ENCODE measurements at regions not wholly inside any gene's neighbourhood (a gene's known extent, or its start where the extent isn't known, plus 50 kb on each side); places are given as distances from the start of the nearest gene placed in this dataset.

DNA sequence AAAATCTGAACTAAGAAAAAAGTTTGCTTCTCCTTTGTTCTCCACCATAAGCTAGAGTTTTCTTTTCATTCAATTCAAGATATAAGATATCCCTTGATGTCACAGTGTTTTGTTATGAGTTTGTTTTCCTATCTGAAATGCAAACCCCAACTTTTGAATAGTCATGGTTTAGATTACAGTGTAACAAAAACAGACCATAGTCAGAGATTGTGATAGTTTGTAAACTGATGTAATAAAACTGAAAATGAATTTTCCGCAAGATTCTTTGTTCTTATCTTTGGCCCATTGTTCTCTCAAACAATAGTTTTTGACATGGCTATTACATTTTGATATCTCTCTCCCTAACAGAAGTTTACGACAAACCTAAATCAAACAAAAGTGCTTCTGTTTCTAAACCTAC, 121.7 kb upstream of the GADL1 start:
- no peaks in the 10 kb centered on the region for H4K20me1 ChIP-seq (replicated peaks; ENCODE audit: insufficient read depth)

More for the DNA sequence above, 121.7 kb upstream of the GADL1 start:
- H3K27me3 ChIP-seq (ENCODE audit: insufficient read depth), result peaks cover 3% of the 10 kb centered on the region; the same call in 1 of the 2 replicates
- H3K4me1 ChIP-seq (ENCODE audit: insufficient read depth), result no peaks in the 10 kb centered on the region; the same call in 1 of the 2 replicates
- H3K4me3 Mint-ChIP-seq, result no peak overlapping the region
- DNase-seq (ENCODE audit: low spot score), result no peak
- no peak overlapping the region for H3K4me2 ChIP-seq
- no peak for ATAC-seq
- no peaks in the 10 kb centered on the region; the same call in 2 of the 3 replicates for H3K9me3 Mint-ChIP-seq
- no peaks in the 10 kb centered on the region for H3F3A ChIP-seq (replicated peaks; ENCODE audit: low read depth)
- H3K36me3 ChIP-seq (ENCODE audit: insufficient read depth), result no peaks in the 10 kb centered on the region
- no peaks in the 10 kb centered on the region for H3K79me2 ChIP-seq (replicated peaks; ENCODE audit: insufficient read depth)
- H3K27ac ChIP-seq (ENCODE audit: low read depth), result no peak overlapping the region
- H3K4me1 Mint-ChIP-seq, result no peaks in the 10 kb centered on the region
- no peaks in the 10 kb centered on the region for H3K36me3 Mint-ChIP-seq (ENCODE audit: low read depth)
- H3K27me3 Mint-ChIP-seq (ENCODE audit: insufficient read depth, low read depth, poor library complexity), result peaks cover 5% of the 10 kb centered on the region
- no peak overlapping the region for H3K27ac Mint-ChIP-seq
- peaks cover 6% of the 10 kb centered on the region; the same call in 1 of the 2 replicates for H3K9me2 ChIP-seq (ENCODE audit: insufficient read depth)
- TF ChIP-seq EZH2 (IDR thresholded peaks at IDR 0.05; ENCODE audit: low read depth, unreplicated experiment) (no peak), ZNF114 (CRISPR knock-in tag; IDR thresholded peaks at IDR 0.05) (no peak), JUNB (IDR thresholded peaks at IDR 0.05; ENCODE audit: unreplicated experiment) (no peak), STAT1 (IDR thresholded peaks at IDR 0.05; ENCODE audit: unreplicated experiment) (no peak), CREB1 (CRISPR knock-in tag; IDR thresholded peaks at IDR 0.05; ENCODE audit: low read depth) (no peak), POLR2AphosphoS5 (IDR thresholded peaks at IDR 0.05; ENCODE audit: low read depth) (no peak), ZNF331 (CRISPR knock-in tag; IDR thresholded peaks at IDR 0.05; ENCODE audit: low read depth) (no peak), EZH2phosphoT487 (IDR thresholded peaks at IDR 0.05; ENCODE audit: unreplicated experiment) (no peak), NANOG (IDR thresholded peaks at IDR 0.05; ENCODE audit: borderline replicate concordance) (no peak)
- TF ChIP-seq, protein P1, sequence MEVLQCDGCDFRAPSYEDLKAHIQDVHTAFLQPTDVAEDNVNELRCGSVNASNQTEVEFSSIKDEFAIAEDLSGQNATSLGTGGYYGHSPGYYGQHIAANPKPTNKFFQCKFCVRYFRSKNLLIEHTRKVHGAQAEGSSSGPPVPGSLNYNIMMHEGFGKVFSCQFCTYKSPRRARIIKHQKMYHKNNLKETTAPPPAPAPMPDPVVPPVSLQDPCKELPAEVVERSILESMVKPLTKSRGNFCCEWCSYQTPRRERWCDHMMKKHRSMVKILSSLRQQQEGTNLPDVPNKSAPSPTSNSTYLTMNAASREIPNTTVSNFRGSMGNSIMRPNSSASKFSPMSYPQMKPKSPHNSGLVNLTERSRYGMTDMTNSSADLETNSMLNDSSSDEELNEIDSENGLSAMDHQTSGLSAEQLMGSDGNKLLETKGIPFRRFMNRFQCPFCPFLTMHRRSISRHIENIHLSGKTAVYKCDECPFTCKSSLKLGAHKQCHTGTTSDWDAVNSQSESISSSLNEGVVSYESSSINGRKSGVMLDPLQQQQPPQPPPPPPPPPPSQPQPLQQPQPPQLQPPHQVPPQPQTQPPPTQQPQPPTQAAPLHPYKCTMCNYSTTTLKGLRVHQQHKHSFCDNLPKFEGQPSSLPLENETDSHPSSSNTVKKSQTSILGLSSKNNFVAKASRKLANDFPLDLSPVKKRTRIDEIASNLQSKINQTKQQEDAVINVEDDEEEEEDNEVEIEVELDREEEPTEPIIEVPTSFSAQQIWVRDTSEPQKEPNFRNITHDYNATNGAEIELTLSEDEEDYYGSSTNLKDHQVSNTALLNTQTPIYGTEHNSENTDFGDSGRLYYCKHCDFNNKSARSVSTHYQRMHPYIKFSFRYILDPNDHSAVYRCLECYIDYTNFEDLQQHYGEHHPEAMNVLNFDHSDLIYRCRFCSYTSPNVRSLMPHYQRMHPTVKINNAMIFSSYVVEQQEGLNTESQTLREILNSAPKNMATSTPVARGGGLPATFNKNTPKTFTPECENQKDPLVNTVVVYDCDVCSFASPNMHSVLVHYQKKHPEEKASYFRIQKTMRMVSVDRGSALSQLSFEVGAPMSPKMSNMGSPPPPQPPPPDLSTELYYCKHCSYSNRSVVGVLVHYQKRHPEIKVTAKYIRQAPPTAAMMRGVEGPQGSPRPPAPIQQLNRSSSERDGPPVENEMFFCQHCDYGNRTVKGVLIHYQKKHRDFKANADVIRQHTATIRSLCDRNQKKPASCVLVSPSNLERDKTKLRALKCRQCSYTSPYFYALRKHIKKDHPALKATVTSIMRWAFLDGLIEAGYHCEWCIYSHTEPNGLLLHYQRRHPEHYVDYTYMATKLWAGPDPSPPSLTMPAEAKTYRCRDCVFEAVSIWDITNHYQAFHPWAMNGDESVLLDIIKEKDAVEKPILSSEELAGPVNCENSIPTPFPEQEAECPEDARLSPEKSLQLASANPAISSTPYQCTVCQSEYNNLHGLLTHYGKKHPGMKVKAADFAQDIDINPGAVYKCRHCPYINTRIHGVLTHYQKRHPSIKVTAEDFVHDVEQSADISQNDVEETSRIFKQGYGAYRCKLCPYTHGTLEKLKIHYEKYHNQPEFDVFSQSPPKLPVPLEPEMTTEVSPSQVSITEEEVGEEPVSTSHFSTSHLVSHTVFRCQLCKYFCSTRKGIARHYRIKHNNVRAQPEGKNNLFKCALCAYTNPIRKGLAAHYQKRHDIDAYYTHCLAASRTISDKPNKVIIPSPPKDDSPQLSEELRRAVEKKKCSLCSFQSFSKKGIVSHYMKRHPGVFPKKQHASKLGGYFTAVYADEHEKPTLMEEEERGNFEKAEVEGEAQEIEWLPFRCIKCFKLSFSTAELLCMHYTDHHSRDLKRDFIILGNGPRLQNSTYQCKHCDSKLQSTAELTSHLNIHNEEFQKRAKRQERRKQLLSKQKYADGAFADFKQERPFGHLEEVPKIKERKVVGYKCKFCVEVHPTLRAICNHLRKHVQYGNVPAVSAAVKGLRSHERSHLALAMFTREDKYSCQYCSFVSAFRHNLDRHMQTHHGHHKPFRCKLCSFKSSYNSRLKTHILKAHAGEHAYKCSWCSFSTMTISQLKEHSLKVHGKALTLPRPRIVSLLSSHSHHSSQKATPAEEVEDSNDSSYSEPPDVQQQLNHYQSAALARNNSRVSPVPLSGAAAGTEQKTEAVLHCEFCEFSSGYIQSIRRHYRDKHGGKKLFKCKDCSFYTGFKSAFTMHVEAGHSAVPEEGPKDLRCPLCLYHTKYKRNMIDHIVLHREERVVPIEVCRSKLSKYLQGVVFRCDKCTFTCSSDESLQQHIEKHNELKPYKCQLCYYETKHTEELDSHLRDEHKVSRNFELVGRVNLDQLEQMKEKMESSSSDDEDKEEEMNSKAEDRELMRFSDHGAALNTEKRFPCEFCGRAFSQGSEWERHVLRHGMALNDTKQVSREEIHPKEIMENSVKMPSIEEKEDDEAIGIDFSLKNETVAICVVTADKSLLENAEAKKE (CRISPR knock-in tag; IDR thresholded peaks at IDR 0.05), result no peak
- TF ChIP-seq, protein P2, sequence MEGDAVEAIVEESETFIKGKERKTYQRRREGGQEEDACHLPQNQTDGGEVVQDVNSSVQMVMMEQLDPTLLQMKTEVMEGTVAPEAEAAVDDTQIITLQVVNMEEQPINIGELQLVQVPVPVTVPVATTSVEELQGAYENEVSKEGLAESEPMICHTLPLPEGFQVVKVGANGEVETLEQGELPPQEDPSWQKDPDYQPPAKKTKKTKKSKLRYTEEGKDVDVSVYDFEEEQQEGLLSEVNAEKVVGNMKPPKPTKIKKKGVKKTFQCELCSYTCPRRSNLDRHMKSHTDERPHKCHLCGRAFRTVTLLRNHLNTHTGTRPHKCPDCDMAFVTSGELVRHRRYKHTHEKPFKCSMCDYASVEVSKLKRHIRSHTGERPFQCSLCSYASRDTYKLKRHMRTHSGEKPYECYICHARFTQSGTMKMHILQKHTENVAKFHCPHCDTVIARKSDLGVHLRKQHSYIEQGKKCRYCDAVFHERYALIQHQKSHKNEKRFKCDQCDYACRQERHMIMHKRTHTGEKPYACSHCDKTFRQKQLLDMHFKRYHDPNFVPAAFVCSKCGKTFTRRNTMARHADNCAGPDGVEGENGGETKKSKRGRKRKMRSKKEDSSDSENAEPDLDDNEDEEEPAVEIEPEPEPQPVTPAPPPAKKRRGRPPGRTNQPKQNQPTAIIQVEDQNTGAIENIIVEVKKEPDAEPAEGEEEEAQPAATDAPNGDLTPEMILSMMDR (conservative IDR thresholded peaks at IDR 0.05; ENCODE audit: low read depth in 2 of 2), result no peak
- TF ChIP-seq, protein P3, sequence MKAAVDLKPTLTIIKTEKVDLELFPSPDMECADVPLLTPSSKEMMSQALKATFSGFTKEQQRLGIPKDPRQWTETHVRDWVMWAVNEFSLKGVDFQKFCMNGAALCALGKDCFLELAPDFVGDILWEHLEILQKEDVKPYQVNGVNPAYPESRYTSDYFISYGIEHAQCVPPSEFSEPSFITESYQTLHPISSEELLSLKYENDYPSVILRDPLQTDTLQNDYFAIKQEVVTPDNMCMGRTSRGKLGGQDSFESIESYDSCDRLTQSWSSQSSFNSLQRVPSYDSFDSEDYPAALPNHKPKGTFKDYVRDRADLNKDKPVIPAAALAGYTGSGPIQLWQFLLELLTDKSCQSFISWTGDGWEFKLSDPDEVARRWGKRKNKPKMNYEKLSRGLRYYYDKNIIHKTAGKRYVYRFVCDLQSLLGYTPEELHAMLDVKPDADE (IDR thresholded peaks at IDR 0.05), result no peak
- TF ChIP-seq, protein P4, sequence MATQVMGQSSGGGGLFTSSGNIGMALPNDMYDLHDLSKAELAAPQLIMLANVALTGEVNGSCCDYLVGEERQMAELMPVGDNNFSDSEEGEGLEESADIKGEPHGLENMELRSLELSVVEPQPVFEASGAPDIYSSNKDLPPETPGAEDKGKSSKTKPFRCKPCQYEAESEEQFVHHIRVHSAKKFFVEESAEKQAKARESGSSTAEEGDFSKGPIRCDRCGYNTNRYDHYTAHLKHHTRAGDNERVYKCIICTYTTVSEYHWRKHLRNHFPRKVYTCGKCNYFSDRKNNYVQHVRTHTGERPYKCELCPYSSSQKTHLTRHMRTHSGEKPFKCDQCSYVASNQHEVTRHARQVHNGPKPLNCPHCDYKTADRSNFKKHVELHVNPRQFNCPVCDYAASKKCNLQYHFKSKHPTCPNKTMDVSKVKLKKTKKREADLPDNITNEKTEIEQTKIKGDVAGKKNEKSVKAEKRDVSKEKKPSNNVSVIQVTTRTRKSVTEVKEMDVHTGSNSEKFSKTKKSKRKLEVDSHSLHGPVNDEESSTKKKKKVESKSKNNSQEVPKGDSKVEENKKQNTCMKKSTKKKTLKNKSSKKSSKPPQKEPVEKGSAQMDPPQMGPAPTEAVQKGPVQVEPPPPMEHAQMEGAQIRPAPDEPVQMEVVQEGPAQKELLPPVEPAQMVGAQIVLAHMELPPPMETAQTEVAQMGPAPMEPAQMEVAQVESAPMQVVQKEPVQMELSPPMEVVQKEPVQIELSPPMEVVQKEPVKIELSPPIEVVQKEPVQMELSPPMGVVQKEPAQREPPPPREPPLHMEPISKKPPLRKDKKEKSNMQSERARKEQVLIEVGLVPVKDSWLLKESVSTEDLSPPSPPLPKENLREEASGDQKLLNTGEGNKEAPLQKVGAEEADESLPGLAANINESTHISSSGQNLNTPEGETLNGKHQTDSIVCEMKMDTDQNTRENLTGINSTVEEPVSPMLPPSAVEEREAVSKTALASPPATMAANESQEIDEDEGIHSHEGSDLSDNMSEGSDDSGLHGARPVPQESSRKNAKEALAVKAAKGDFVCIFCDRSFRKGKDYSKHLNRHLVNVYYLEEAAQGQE (IDR thresholded peaks at IDR 0.05; ENCODE audit: unreplicated experiment), result no peak
- no peak overlapping the region for H3K4me3 ChIP-seq
- no peak overlapping the region for H2AFZ ChIP-seq
